Ishikawa (cell line): ENCODE measurements at regions not wholly inside any gene's neighbourhood (a gene's known extent, or its start where the extent isn't known, plus 50 kb on each side); places are given as distances from the start of the nearest gene placed in this dataset.

Experiments used
- CEBPB ChIP-seq: IDR thresholded peaks from 2 replicates; pipeline ENCODE4 v1.6.1; 2012
- EP300 ChIP-seq: IDR thresholded peaks from 2 replicates; pipeline ENCODE4 v1.6.1; 2012; ENCODE audit warnings: borderline replicate concordance
- MAX ChIP-seq: IDR thresholded peaks from 2 replicates; pipeline ENCODE4 v1.6.1; 2012
- RAD21 ChIP-seq: IDR thresholded peaks from 2 replicates; pipeline ENCODE4 v1.6.1; 2012; ENCODE audit warnings: low read depth
- REST ChIP-seq: IDR thresholded peaks from 2 replicates; pipeline ENCODE4 v1.6.1; 2012; ENCODE audit warnings: low read depth, mild to moderate bottlenecking
- TAF1 ChIP-seq: IDR thresholded peaks from 2 replicates; pipeline ENCODE4 v1.6.1; 2012; ENCODE audit warnings: low read depth, mild to moderate bottlenecking
- USF1 ChIP-seq: IDR thresholded peaks from 2 replicates; pipeline ENCODE4 v1.6.1; 2012
- YY1 ChIP-seq: IDR thresholded peaks from 2 replicates; pipeline ENCODE4 v1.6.1; 2012; ENCODE audit warnings: low read depth

GRCh38 chr18:2219706-2220105, 351.6 kb downstream of the METTL4 start:
- TF ChIP-seq YY1 = no peak
- TF ChIP-seq CEBPB = no peak
- TF ChIP-seq REST = no peak
- no peak for TF ChIP-seq RAD21
- no peak for TF ChIP-seq TAF1
- no peak for TF ChIP-seq MAX
- TF ChIP-seq EP300 = no peak
- no peak for TF ChIP-seq USF1
